ENCODE measurements at regions not wholly inside any gene's neighbourhood (a gene's known extent, or its start where the extent isn't known, plus 50 kb on each side); places are given as distances from the start of the nearest gene placed in this dataset.

DNA sequence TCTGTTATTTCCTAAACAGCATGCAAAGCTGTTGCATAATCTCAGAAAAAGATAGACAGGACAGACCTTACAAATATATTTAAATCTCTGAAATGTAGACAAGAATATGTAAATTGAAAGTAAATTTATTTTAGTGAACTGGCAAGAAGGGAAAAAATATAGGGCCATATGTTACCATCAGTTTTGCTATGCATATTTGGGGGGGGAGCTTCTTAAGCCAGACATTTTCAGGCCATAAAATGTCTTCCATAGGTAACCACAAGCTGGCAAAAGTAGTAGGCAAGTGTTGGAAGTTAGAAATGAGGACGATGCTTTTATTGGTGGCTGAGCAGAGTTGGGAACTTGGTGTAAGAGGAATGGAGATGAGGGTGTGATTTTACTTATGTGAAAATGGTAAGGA lies 272.0 kb upstream of the CXXC4 start:
- TF ChIP-seq RAD21 (conservative IDR thresholded peaks at IDR 0.05 in 1 of 2, IDR thresholded peaks at IDR 0.05 in 1 of 2) (no peak), PHF8 (IDR thresholded peaks at IDR 0.05; ENCODE audit: borderline replicate concordance, low read depth) (no peak), CHD4 (IDR thresholded peaks at IDR 0.05; ENCODE audit: borderline replicate concordance) (no peak), SMC3 (IDR thresholded peaks at IDR 0.05) (no peak), POLR2A (IDR thresholded peaks at IDR 0.05; ENCODE audit: low read length) (no peak), ZFP36 (IDR thresholded peaks at IDR 0.05; ENCODE audit: borderline replicate concordance, partially characterized antibody) (no peak), FOSL2 (IDR thresholded peaks at IDR 0.05) (no peak), FOSL2 (CRISPR knock-in tag; IDR thresholded peaks at IDR 0.05) (no peak), EP300 (IDR thresholded peaks at IDR 0.05) (no peak), RCOR1 (IDR thresholded peaks at IDR 0.05; ENCODE audit: low read depth, low read length) (no peak)
- TF ChIP-seq, protein P1, sequence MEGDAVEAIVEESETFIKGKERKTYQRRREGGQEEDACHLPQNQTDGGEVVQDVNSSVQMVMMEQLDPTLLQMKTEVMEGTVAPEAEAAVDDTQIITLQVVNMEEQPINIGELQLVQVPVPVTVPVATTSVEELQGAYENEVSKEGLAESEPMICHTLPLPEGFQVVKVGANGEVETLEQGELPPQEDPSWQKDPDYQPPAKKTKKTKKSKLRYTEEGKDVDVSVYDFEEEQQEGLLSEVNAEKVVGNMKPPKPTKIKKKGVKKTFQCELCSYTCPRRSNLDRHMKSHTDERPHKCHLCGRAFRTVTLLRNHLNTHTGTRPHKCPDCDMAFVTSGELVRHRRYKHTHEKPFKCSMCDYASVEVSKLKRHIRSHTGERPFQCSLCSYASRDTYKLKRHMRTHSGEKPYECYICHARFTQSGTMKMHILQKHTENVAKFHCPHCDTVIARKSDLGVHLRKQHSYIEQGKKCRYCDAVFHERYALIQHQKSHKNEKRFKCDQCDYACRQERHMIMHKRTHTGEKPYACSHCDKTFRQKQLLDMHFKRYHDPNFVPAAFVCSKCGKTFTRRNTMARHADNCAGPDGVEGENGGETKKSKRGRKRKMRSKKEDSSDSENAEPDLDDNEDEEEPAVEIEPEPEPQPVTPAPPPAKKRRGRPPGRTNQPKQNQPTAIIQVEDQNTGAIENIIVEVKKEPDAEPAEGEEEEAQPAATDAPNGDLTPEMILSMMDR (IDR thresholded peaks at IDR 0.05), result no peak
- TF ChIP-seq, protein P2, sequence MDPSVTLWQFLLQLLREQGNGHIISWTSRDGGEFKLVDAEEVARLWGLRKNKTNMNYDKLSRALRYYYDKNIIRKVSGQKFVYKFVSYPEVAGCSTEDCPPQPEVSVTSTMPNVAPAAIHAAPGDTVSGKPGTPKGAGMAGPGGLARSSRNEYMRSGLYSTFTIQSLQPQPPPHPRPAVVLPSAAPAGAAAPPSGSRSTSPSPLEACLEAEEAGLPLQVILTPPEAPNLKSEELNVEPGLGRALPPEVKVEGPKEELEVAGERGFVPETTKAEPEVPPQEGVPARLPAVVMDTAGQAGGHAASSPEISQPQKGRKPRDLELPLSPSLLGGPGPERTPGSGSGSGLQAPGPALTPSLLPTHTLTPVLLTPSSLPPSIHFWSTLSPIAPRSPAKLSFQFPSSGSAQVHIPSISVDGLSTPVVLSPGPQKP (IDR thresholded peaks at IDR 0.05; ENCODE audit: low read depth, low read length), result no peak
- TF ChIP-seq, protein P3, sequence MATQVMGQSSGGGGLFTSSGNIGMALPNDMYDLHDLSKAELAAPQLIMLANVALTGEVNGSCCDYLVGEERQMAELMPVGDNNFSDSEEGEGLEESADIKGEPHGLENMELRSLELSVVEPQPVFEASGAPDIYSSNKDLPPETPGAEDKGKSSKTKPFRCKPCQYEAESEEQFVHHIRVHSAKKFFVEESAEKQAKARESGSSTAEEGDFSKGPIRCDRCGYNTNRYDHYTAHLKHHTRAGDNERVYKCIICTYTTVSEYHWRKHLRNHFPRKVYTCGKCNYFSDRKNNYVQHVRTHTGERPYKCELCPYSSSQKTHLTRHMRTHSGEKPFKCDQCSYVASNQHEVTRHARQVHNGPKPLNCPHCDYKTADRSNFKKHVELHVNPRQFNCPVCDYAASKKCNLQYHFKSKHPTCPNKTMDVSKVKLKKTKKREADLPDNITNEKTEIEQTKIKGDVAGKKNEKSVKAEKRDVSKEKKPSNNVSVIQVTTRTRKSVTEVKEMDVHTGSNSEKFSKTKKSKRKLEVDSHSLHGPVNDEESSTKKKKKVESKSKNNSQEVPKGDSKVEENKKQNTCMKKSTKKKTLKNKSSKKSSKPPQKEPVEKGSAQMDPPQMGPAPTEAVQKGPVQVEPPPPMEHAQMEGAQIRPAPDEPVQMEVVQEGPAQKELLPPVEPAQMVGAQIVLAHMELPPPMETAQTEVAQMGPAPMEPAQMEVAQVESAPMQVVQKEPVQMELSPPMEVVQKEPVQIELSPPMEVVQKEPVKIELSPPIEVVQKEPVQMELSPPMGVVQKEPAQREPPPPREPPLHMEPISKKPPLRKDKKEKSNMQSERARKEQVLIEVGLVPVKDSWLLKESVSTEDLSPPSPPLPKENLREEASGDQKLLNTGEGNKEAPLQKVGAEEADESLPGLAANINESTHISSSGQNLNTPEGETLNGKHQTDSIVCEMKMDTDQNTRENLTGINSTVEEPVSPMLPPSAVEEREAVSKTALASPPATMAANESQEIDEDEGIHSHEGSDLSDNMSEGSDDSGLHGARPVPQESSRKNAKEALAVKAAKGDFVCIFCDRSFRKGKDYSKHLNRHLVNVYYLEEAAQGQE (IDR thresholded peaks at IDR 0.05), result no peak

Measured in A549 (cell line).